Left lung (tissue), 4 donors: ENCODE measurements at regions not wholly inside any gene's neighbourhood (a gene's known extent, or its start where the extent isn't known, plus 50 kb on each side); places are given as distances from the start of the nearest gene placed in this dataset.

ENCODE experiments used
- ATAC-seq: fragments of 200-7000 bp; cut with Tn5 transposase; one replicate; pipeline ENCODE4 v1.9.1; 2020; ENCODE audit warnings: moderate library complexity
- DNase-seq, 4 donors: peaks; one replicate each; pipeline ENCODE4 v3.0.0-alpha.2; 2013 to 2020
- H3K27ac ChIP-seq, 2 donors: fragments of 200-600 bp; sonication (generic) in 1 of 2; one replicate each; pipeline versions ENCODE4 v1.5.0 to v1.8.0; 2020 to 2021
- H3K27me3 ChIP-seq, 2 donors: fragments of 200-600 bp; sonication (generic) in 1 of 2; one replicate each; pipeline versions ENCODE4 v1.5.0 to v1.8.0; 2020 to 2021
- H3K36me3 ChIP-seq, 2 donors: fragments of 200-600 bp; sonication (generic) in 1 of 2; one replicate each; pipeline versions ENCODE4 v1.5.0 to v1.8.0; 2020 to 2021
- H3K4me1 ChIP-seq, 2 donors: fragments of 200-600 bp; one replicate each; pipeline ENCODE4 v1.8.0; 2021
- H3K4me3 ChIP-seq, 2 donors: fragments of 200-600 bp; sonication (generic) in 1 of 2; one replicate each; pipeline versions ENCODE4 v1.5.0 to v1.8.0; 2020 to 2021; ENCODE audit warnings: mild to moderate bottlenecking in 1 of 2
- H3K9me3 ChIP-seq, 2 donors: fragments of 200-600 bp; sonication (generic) in 1 of 2; one replicate each; pipeline versions ENCODE4 v1.5.0 to v1.8.0; 2020 to 2021
- intact Hi-C, 2 donors: fragments of 100-400 bp; cut with DNase I; formaldehyde crosslinking; loops; one replicate each; pipeline versions ENCODE4 v1.11.2 to v1.14.2; 2022
- TF ChIP-seq, protein P1 (sequence below), 2 donors: fragments of 200-600 bp; sonication (generic) in 1 of 2; IDR thresholded peaks; one replicate each; pipeline versions ENCODE4 v1.5.0 to v1.8.0; 2021; ENCODE audit warnings: antibody characterized with exemption in 2 of 2
- donor health status: DM: no; HTN: yes; CAD: no.
- donor health status: DM: no; HTN: no; CAD: no.

- no peak overlapping the region for H3K27ac ChIP-seq
- H3K4me1 ChIP-seq, result no peaks in the 10 kb centered on the region
- TF ChIP-seq, protein P1, sequence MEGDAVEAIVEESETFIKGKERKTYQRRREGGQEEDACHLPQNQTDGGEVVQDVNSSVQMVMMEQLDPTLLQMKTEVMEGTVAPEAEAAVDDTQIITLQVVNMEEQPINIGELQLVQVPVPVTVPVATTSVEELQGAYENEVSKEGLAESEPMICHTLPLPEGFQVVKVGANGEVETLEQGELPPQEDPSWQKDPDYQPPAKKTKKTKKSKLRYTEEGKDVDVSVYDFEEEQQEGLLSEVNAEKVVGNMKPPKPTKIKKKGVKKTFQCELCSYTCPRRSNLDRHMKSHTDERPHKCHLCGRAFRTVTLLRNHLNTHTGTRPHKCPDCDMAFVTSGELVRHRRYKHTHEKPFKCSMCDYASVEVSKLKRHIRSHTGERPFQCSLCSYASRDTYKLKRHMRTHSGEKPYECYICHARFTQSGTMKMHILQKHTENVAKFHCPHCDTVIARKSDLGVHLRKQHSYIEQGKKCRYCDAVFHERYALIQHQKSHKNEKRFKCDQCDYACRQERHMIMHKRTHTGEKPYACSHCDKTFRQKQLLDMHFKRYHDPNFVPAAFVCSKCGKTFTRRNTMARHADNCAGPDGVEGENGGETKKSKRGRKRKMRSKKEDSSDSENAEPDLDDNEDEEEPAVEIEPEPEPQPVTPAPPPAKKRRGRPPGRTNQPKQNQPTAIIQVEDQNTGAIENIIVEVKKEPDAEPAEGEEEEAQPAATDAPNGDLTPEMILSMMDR (IDR thresholded peaks at IDR 0.05), result no peak
- ATAC-seq (no peak), DNase-seq (no peak)
- no peaks in the 10 kb centered on the region for H3K27me3 ChIP-seq
- H3K4me3 ChIP-seq, result no peak overlapping the region
- intact Hi-C loops, result no loop called here
- H3K9me3 ChIP-seq, result peaks cover 0 to 2% of the 10 kb centered on the region in 2 donors
- no peaks in the 10 kb centered on the region for H3K36me3 ChIP-seq
These were observed 176.6 kb upstream of the CENPE start for GRCh38 chr4:103374758-103375157.

DNA sequence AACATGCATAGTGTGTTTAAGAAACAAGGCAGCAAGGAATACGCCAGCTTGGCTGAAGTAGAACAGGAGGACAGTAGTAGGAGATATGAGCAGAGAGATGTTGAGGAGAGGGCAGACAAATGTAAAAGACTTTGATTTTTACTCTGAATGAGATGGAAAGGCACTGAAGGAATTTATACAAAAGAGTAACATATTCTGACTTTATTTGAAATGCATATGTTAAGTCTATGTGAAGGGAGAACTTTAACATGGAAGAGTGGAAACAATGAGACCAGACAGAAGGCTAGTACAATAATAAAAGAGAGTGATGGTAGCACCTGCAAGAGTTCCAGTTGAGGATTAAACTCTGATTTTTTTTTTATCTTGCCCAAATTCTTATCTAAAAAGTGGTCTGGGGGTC, 176.2 kb upstream of the CENPE start:
- no peaks in the 10 kb centered on the region for H3K36me3 ChIP-seq
- ATAC-seq, result no peak
- intact Hi-C loops, result no loop called here

GRCh38 chr4:103372002-103372558, 173.9 kb upstream of the CENPE start:
- TF ChIP-seq, protein P1 (IDR thresholded peaks at IDR 0.05), result no peak
- no peak for ATAC-seq
- no peaks in the 10 kb centered on the region for H3K36me3 ChIP-seq
- H3K4me1 ChIP-seq, result no peaks in the 10 kb centered on the region
- H3K27ac ChIP-seq, result no peak overlapping the region
- H3K9me3 ChIP-seq, result no peaks in the 10 kb centered on the region
- intact Hi-C loops, result no loop called here
- DNase-seq, result no peak
- H3K27me3 ChIP-seq, result no peaks in the 10 kb centered on the region
- H3K4me3 ChIP-seq, result no peak overlapping the region

More for the DNA sequence above, 176.2 kb upstream of the CENPE start:
- DNase-seq, result no peak
- Histone ChIP-seq H3K4me1 (no peaks in the 10 kb centered on the region), H3K9me3 (no peaks in the 10 kb centered on the region), H3K27ac (no peak overlapping the region), H3K27me3 (no peaks in the 10 kb centered on the region), H3K4me3 (no peak overlapping the region)
- TF ChIP-seq, protein P1 (IDR thresholded peaks at IDR 0.05), result no peak

DNA sequence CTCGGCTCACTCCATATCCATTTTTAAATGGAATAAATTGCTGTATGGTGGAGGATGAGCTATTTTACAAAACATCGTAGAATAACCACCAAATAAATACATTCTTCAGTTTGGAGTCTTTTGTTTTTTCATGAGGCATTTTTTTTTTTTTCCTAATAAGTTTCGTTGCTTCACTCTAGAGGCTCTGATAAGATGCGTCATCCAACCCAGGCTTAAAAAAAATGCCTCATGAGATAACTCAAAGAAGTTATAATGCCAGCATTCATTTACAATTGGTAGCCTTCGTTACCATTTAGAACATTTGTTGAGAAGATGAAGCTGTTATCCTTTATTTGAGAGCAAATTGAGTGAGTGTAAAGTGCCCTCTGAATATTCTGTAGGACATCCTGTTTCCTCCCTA, 172.2 kb upstream of the CENPE start:
- H3K36me3 ChIP-seq, result no peaks in the 10 kb centered on the region
- H3K4me1 ChIP-seq, result no peaks in the 10 kb centered on the region
- H3K9me3 ChIP-seq, result no peaks in the 10 kb centered on the region
- no peak overlapping the region for H3K27ac ChIP-seq
- H3K27me3 ChIP-seq, result no peaks in the 10 kb centered on the region
- TF ChIP-seq, protein P1 (IDR thresholded peaks at IDR 0.05), result no peak
- DNase-seq (no peak), ATAC-seq (no peak)
- H3K4me3 ChIP-seq, result no peak overlapping the region
- intact Hi-C loops, result no loop called here

- TF ChIP-seq, protein P1 (IDR thresholded peaks at IDR 0.05), result no peak
- intact Hi-C loops, result no loop called here
- H3K27ac ChIP-seq, result no peak overlapping the region
- H3K4me3 ChIP-seq, result no peak overlapping the region
- no peaks in the 10 kb centered on the region for H3K36me3 ChIP-seq
- H3K27me3 ChIP-seq, result no peaks in the 10 kb centered on the region
- peaks cover 0 to 14% of the 10 kb centered on the region in 2 donors for H3K9me3 ChIP-seq
- ATAC-seq (no peak), DNase-seq (no peak)
- H3K4me1 ChIP-seq, result no peaks in the 10 kb centered on the region
These were observed 167.1 kb upstream of the CENPE start for GRCh38 chr4:103365285-103365684.
